WTC11 (cell line): ENCODE measurements at regions not wholly inside any gene's neighbourhood (a gene's known extent, or its start where the extent isn't known, plus 50 kb on each side); places are given as distances from the start of the nearest gene placed in this dataset.

ENCODE experiments used
- NR2C2 ChIP-seq: sonication (generic); formaldehyde crosslinking; IDR thresholded peaks from 2 replicates; pipeline ENCODE4 v1.8.0; 2022; ENCODE audit warnings: mild to moderate bottlenecking, missing genetic modification reagents
- NR3C1 ChIP-seq: sonication (generic); formaldehyde crosslinking; conservative IDR thresholded peaks from 2 replicates; pipeline ENCODE4 v1.8.1; 2023; ENCODE audit warnings: low read depth, mild to moderate bottlenecking, missing genetic modification reagents
- TP53 ChIP-seq: sonication (generic); formaldehyde crosslinking; IDR thresholded peaks from 2 replicates; pipeline ENCODE4 v1.8.1; 2023; ENCODE audit warnings: mild to moderate bottlenecking, missing genetic modification reagents
- ZBTB21 ChIP-seq: sonication (generic); formaldehyde crosslinking; IDR thresholded peaks from 2 replicates; pipeline ENCODE4 v1.8.1; 2023; ENCODE audit warnings: mild to moderate bottlenecking, missing genetic modification reagents, borderline replicate concordance
- TF ChIP-seq, protein P1 (sequence below): fragments of 200-600 bp; IDR thresholded peaks from 2 replicates; pipeline ENCODE4 v1.8.0; 2022; ENCODE audit warnings: antibody characterized with exemption
- TF ChIP-seq, protein P2 (sequence below): fragments of 250-450 bp; sonication (Bioruptor Pico); IDR thresholded peaks from 2 replicates; pipeline ENCODE4 v2.1.2; 2022; ENCODE audit warnings: mild to moderate bottlenecking, moderate library complexity
- TF ChIP-seq, protein P3 (sequence below): sonication (generic); formaldehyde crosslinking; conservative IDR thresholded peaks from 2 replicates; pipeline ENCODE4 v1.8.1; 2022; ENCODE audit warnings: mild to moderate bottlenecking, missing genetic modification reagents
- TF ChIP-seq, protein P4 (sequence below): sonication (generic); formaldehyde crosslinking; IDR thresholded peaks from 2 replicates; pipeline ENCODE4 v1.8.1; 2023; ENCODE audit warnings: mild to moderate bottlenecking, missing genetic modification reagents

DNA sequence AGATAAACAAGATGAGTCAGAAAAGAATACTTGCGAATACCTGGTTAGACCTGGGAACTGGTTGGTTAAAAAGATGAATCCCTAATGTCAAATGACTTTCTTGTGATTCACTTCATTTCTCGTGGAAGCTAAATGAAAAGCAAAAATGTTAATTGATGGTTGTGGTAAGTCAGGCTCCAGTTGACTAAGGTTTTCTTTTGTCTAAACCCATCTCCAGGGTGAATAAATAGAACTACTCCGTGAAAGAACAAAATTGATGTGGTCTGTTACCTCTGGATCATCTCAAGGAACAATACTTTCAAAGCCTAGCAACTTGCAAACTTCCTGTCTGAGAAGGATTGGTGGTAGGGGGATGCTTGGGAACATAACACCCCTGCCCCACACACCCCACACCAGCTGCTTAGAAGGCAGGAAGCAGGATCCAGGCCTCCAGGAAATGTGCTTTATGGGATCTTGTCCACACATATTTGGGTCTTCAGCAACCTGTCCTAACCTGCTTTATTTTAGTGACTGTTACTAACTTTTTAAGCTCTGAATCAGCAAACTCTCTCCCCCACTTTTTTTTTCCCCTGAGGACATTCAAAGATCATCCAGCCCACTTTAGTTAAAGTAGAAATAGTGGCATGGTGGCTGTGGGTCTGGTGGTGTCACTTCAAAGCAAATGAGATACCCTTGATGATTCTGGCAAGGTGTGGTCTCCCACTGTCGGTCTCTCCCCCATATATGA is 60.4 kb upstream of the PTHLH start:
- TF ChIP-seq TP53 (CRISPR knock-in tag), result no peak
- TF ChIP-seq NR2C2 (CRISPR knock-in tag), result no peak
- TF ChIP-seq, protein P1, sequence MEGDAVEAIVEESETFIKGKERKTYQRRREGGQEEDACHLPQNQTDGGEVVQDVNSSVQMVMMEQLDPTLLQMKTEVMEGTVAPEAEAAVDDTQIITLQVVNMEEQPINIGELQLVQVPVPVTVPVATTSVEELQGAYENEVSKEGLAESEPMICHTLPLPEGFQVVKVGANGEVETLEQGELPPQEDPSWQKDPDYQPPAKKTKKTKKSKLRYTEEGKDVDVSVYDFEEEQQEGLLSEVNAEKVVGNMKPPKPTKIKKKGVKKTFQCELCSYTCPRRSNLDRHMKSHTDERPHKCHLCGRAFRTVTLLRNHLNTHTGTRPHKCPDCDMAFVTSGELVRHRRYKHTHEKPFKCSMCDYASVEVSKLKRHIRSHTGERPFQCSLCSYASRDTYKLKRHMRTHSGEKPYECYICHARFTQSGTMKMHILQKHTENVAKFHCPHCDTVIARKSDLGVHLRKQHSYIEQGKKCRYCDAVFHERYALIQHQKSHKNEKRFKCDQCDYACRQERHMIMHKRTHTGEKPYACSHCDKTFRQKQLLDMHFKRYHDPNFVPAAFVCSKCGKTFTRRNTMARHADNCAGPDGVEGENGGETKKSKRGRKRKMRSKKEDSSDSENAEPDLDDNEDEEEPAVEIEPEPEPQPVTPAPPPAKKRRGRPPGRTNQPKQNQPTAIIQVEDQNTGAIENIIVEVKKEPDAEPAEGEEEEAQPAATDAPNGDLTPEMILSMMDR, result no peak
- TF ChIP-seq, protein P2, sequence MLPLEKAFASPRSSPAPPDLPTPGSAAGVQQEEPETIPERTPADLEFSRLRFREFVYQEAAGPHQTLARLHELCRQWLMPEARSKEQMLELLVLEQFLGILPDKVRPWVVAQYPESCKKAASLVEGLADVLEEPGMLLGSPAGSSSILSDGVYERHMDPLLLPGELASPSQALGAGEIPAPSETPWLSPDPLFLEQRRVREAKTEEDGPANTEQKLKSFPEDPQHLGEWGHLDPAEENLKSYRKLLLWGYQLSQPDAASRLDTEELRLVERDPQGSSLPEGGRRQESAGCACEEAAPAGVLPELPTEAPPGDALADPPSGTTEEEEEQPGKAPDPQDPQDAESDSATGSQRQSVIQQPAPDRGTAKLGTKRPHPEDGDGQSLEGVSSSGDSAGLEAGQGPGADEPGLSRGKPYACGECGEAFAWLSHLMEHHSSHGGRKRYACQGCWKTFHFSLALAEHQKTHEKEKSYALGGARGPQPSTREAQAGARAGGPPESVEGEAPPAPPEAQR (CRISPR knock-in tag), result no peak
- no peak for TF ChIP-seq ZBTB21 (CRISPR knock-in tag)
- TF ChIP-seq, protein P3, sequence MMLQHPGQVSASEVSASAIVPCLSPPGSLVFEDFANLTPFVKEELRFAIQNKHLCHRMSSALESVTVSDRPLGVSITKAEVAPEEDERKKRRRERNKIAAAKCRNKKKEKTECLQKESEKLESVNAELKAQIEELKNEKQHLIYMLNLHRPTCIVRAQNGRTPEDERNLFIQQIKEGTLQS (CRISPR knock-in tag), result no peak
- no peak for TF ChIP-seq NR3C1 (CRISPR knock-in tag)
- TF ChIP-seq, protein P4, sequence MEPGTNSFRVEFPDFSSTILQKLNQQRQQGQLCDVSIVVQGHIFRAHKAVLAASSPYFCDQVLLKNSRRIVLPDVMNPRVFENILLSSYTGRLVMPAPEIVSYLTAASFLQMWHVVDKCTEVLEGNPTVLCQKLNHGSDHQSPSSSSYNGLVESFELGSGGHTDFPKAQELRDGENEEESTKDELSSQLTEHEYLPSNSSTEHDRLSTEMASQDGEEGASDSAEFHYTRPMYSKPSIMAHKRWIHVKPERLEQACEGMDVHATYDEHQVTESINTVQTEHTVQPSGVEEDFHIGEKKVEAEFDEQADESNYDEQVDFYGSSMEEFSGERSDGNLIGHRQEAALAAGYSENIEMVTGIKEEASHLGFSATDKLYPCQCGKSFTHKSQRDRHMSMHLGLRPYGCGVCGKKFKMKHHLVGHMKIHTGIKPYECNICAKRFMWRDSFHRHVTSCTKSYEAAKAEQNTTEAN (CRISPR knock-in tag), result no peak
